Breast epithelium (tissue), 3 donors: ENCODE measurements at regions not wholly inside any gene's neighbourhood (a gene's known extent, or its start where the extent isn't known, plus 50 kb on each side); places are given as distances from the start of the nearest gene placed in this dataset.

Experiments used
- POLR2A ChIP-seq: fragments of 450-650 bp; IDR thresholded peaks from one replicate; pipeline ENCODE4 v1.6.1; 2016; ENCODE audit warnings: antibody characterized with exemption, mild to moderate bottlenecking, moderate library complexity
- POLR2AphosphoS5 ChIP-seq, 3 donors: sonication (generic); formaldehyde crosslinking; IDR thresholded peaks; one replicate each; pipeline ENCODE4 v1.6.1; 2017; ENCODE audit warnings: antibody characterized with exemption in 3 of 3
- TF ChIP-seq, protein P1 (sequence below), 3 donors: fragments of 450-650 bp; IDR thresholded peaks; one replicate each; pipeline ENCODE4 v1.5.1; 2016 to 2017; ENCODE audit warnings: antibody characterized with exemption in 3 of 3, mild to moderate bottlenecking in 3 of 3, moderate library complexity in 3 of 3

DNA sequence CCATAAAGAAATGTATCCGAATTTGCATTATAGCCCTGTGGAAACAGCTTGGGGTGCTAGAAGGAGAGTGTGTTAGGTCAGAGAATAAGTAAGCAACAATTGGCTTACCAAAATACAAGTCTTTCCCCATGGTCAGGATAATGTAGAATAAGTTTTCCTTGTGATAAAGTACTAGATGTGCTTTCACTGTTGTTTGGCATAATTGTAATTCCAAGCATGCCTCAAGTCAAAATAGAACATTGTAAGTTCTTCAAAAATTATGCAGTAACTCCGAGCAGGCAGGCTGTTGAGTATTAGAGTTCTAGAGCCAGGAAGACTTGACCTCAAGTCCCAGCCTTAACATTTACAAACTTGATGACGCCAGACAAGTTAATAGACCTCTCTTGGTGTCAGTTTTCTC lies 242.0 kb downstream of the TUSC7 start:
- TF ChIP-seq POLR2AphosphoS5 (IDR thresholded peaks at IDR 0.05) = no peak
- TF ChIP-seq, protein P1, sequence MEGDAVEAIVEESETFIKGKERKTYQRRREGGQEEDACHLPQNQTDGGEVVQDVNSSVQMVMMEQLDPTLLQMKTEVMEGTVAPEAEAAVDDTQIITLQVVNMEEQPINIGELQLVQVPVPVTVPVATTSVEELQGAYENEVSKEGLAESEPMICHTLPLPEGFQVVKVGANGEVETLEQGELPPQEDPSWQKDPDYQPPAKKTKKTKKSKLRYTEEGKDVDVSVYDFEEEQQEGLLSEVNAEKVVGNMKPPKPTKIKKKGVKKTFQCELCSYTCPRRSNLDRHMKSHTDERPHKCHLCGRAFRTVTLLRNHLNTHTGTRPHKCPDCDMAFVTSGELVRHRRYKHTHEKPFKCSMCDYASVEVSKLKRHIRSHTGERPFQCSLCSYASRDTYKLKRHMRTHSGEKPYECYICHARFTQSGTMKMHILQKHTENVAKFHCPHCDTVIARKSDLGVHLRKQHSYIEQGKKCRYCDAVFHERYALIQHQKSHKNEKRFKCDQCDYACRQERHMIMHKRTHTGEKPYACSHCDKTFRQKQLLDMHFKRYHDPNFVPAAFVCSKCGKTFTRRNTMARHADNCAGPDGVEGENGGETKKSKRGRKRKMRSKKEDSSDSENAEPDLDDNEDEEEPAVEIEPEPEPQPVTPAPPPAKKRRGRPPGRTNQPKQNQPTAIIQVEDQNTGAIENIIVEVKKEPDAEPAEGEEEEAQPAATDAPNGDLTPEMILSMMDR (IDR thresholded peaks at IDR 0.05) = no peak
- no peak for TF ChIP-seq POLR2A
